ELR (cell line): ENCODE measurements at regions not wholly inside any gene's neighbourhood (a gene's known extent, or its start where the extent isn't known, plus 50 kb on each side); places are given as distances from the start of the nearest gene placed in this dataset.

ENCODE experiments used
- DNase-seq: peaks from one replicate; pipeline ENCODE4 v3.0.0-alpha.2; 2015; ENCODE audit warnings: low read depth

GRCh38 chr18:60554967-60555366 is 182.4 kb upstream of the MC4R start:
- DNase-seq = no peak

- DNase-seq = no peak
Observed at GRCh38 chr18:60555625-60556024, 183.1 kb upstream of the MC4R start.

DNA sequence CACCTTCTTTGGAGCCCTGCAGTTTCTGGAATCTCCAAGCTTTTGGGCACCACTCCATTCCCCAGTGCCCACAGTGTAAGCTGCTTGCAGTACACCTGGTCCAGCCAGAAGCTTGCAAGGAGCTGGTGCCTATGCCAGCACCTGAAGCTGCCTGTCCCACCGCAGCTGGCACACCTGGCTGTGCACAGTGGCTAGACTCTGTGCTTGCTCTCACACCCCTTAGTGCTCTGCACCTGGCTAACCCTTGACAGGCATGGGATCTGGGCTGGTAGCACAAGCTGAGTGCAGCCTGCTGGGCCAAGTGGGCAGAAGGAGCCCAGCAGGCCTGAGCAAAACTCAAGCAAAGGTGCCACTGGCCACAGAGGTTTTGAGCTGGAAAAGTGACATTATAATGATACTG is 183.8 kb upstream of the MC4R start:
- no peak for DNase-seq

DNA sequence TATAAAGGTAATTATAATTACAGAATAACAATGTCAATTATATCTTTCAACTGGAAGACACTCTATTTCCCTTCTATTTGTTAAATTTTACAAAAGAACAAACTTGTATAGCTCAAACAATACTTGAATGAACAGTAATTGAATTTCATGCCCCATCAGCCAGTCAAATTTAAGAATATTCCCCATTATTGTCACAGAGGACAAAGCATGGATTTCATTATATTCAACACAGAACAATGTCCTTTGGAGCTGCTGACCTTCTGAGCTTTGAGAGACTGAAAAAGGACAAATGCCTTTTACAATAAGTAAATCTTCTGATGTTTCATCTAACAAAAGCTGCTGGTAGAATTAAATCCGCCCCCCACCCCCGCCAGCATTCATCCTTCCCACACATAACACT is 187.5 kb upstream of the MC4R start:
- DNase-seq = no peak

DNA sequence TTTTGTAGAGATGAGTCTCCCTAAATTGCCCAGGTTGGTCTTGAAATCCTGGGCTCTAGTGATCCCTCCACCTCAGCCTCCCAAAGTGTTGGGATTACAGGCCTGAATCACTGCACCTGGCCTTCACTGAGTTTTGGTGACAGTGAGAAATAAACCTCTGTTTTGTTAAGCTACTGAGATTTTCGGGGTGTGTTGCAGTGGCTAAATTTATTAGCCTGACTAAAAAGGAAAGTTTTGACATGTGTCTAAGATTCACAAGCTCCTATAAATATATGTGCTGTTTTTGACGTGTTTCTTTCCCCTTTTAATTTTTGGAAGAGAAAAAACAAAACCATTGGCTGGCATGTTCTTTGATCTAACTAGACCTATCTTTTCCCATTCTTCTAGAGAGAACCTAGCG is 190.5 kb upstream of the MC4R start:
- DNase-seq = no peak

GRCh38 chr18:60568220-60568619 is 195.6 kb upstream of the MC4R start:
- peak; percentile 14 for DNase-seq

DNA sequence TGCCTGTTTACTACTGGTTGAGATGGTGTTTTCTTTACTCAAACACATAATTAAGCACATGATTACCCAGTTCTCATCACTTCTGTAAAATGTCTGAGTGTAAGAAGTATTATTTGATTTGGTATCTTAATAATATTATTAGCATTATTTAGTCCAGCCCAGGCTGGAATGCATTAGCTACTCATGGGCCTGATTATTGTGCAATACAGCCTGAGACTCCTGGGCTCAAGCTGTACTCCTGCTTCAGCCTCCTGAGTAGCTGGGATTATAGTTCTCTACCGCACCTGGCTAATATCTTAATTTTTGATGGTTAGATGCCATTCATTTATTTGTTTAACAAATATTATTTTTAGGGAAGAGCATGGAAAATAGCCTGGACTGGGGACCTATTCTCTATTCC is 197.6 kb upstream of the MC4R start:
- DNase-seq = no peak

DNA sequence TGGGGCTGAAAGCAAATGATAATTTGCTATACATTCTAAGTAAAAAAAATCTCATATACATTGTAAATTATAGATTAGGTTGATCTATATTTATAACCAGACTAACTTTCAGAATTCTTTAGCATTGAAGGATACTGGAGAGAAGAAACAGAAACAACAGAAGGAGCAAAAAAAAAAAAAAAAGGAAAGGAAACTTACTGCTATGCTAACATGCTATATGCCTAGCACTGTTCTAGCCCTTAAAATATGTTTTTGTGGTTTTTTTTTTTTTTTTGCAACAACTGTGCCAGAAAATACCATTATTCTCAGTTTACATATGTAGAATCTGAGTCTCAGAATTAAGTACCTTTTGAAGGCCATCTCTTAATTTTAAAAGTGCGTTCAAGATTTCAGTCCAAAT is 204.9 kb upstream of the MC4R start:
- no peak for DNase-seq

DNA sequence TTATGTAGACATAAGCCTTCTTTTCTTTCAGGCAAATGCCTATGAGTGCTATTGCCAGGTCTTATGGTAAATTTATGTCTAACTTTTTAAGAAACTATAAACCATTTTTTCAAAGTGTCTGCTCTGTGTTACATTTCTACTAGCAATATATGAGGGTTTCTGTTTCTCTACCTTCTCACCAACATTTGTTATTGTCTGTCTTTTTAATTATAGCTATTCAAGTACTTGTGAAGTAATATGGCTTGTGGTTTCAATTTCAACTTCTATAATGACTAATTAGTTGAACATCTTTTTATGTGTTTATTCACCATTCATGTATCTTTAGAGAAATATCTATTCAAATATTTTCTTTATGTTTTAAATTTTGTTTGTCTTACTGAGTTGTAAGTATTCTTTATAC is 213.1 kb upstream of the MC4R start:
- no peak for DNase-seq

DNA sequence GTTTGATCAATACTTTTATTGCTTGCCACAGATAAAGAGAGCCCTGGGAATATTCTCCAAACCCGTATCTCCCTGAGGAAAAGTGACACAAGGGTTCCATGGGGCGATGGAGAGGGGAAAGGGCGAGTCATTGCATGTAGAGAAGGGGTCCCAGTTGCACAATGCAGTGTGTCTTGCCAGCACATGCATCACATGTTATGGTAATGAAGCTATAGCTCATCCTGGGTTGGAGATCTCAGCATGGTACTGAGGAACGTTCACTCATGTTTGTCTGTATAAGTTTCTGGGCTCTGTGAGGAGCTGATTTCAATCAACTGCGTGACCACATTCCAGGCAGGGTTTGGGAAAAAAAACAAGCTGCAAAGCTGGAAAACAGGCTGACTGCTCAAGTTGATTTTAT is 220.7 kb upstream of the MC4R start:
- DNase-seq = no peak

DNA sequence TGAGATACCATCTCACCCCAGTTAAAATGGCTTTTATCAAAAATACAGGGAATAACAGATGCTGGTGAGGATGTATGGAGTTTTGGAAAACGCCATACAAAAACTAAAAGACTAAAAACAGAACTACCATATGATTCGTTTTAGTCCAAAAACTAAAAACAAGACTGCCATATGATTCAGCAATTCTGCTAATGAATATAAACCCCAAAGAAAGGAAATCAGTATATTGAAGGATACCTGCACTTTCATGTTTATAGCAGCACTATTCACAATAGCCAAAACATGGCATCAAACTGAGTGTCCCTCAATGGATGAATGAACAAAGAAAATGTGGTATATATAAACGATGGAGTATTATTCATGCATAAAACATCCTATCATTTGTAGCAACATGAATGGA is 224.4 kb upstream of the MC4R start:
- DNase-seq = no peak

DNA sequence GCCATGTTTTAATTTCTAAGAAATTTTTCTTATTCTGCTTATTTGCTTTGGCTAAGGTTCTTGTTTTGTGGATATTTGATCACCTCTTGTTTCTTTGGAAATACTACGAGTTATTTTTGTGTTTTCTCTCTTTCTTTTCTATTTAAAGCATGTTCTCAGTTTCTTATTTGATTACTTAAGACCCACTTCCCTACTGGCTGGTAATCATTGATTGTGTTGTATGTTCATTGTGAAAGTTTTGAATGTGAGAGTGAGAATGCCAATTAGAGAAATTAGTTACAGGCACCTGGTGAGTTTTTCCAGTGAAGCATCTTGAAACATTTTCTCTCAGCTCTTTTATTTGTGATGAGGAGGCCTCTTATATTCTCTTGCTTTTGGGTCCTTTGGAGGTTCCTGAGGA is 226.7 kb upstream of the MC4R start:
- DNase-seq = no peak

- DNase-seq = no peak
Observed at GRCh38 chr18:60599995-60600394, 227.4 kb upstream of the MC4R start.

- no peak for DNase-seq
Observed at GRCh38 chr18:60601249-60601648, 228.7 kb upstream of the MC4R start.

- no peak for DNase-seq
Observed at GRCh38 chr18:60623331-60623730, 250.8 kb upstream of the MC4R start.

GRCh38 chr18:60624207-60624606 is 251.6 kb upstream of the MC4R start:
- DNase-seq = no peak

DNA sequence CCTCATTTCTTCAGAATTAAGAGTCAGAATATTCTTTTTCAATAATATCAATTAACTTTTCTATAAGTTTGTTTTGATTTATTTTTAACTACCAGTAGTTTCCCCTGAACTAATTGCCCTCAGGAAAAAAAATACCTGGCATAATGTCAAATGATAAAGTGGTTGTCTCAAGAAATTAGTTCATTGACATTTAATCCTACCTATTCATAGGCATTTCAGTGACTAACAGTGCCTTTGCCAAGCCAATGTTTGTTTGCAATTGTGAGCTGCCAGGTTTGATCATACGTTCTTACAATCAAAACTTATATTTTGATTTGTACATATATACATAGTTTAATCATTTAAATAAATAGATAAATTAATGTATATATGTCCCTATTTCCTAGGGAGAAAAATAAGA is 267.3 kb upstream of the MC4R start:
- no peak for DNase-seq

- DNase-seq = no peak
Observed at GRCh38 chr18:60643009-60643408, 270.4 kb upstream of the MC4R start.

GRCh38 chr18:60646725-60647124 is 274.1 kb upstream of the MC4R start:
- no peak for DNase-seq

- DNase-seq = no peak
Observed at GRCh38 chr18:60649107-60649506, 276.5 kb upstream of the MC4R start.

DNA sequence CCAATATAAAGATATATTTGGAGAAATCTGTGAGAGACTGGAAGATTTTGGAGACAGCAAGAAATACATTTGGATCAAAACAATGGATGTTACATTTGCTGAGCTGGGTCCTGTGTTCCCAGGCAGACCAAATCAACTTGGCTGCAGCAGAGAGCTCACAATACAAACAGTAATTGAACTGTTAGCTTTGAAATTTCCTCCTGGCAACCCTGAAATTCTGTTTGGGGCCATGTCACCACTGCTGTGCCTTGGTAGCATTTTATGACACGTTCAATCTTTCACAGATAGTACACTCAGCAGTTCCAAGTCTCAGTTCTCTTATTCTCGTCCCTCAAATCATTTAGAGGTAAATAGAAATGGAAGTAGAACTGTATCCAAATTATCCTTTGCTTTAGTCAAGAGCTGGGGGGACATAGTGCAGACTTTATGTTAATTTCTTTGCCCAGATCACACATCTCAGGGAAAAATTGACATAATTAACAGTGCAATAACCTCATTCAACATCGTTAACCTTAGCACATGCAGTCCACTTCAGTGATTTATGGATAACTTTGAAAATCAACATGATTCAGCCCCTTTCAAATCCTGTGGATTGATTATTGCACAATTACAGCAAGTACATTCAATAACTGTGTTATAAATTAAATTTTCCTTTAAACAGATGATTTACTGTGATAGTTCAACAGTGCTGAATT is 277.4 kb upstream of the MC4R start:
- no peak for DNase-seq

DNA sequence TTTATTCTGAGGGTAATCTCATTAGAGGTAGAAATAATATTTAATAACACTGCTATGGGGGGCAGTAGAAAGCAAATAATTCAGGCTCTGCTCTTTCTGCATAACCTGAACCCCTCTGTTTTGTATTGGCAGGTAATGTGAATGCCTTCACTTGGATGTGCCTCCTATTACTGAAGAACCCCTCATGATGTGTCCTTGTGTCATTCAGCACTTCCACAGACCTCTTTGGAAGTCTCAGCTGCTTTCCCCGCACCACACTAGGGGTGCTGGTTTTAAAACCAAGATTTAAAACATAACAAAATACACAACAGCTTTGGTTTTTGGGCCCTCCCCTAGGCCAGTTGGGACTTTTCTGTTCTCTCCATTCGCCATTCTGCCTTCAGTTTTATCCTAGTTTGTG is 281.7 kb upstream of the MC4R start:
- DNase-seq = no peak

- no peak for DNase-seq
Observed at GRCh38 chr18:60656553-60656952, 284.0 kb upstream of the MC4R start.

- DNase-seq = no peak
Observed at GRCh38 chr18:60662491-60662890, 289.9 kb upstream of the MC4R start.
